ENCODE measurements at regions not wholly inside any gene's neighbourhood (a gene's known extent, or its start where the extent isn't known, plus 50 kb on each side); places are given as distances from the start of the nearest gene placed in this dataset.

GRCh38 chr2:12027136-12027535, 280.7 kb downstream of the LPIN1 start:
- no peak overlapping the region for H3K4me3 ChIP-seq (ENCODE audit: low read depth in 2 of 2, low read length in 2 of 2)
- H3K36me3 ChIP-seq (ENCODE audit: control insufficient read depth, insufficient read depth, low read length): no peaks in the 10 kb centered on the region
- intact Hi-C loops (cut with micrococcal nuclease; ENCODE audit: unreplicated experiment) (no loop called here), in situ Hi-C loops (cut with HindIII; ENCODE audit: low pct_unique_long_range_greater_than_20kb, low sequenced_read_pairs) (no loop called here)
- no TSS peak for BruUV-seq (replicated peaks)
- H3K9me3 ChIP-seq (ENCODE audit: control insufficient read depth, insufficient read depth, low read depth, low read length): no peaks in the 10 kb centered on the region
- no peaks in the 10 kb centered on the region for H3K4me1 ChIP-seq (ENCODE audit: control insufficient read depth, insufficient read depth, low read length)
- POLR2A ChIA-PET: no interaction called here
- DNase-seq (ENCODE audit: low read depth, low spot score) (no peak), ATAC-seq (no peak)
- no peaks in the 10 kb centered on the region for H3K27me3 ChIP-seq (ENCODE audit: control insufficient read depth, insufficient read depth, low read length)
- no peak for TF ChIP-seq REST (IDR thresholded peaks at IDR 0.05; ENCODE audit: insufficient read depth in 1 of 2, low read depth in 2 of 2, low read length in 1 of 2)
- no peak for TF ChIP-seq TCF7L2 (IDR thresholded peaks at IDR 0.05; ENCODE audit: low read depth, low read length)
- no peak for TF ChIP-seq SIN3A (IDR thresholded peaks at IDR 0.05; ENCODE audit: borderline replicate concordance, insufficient read depth, low read depth, low read length)
- TF ChIP-seq, protein P1, sequence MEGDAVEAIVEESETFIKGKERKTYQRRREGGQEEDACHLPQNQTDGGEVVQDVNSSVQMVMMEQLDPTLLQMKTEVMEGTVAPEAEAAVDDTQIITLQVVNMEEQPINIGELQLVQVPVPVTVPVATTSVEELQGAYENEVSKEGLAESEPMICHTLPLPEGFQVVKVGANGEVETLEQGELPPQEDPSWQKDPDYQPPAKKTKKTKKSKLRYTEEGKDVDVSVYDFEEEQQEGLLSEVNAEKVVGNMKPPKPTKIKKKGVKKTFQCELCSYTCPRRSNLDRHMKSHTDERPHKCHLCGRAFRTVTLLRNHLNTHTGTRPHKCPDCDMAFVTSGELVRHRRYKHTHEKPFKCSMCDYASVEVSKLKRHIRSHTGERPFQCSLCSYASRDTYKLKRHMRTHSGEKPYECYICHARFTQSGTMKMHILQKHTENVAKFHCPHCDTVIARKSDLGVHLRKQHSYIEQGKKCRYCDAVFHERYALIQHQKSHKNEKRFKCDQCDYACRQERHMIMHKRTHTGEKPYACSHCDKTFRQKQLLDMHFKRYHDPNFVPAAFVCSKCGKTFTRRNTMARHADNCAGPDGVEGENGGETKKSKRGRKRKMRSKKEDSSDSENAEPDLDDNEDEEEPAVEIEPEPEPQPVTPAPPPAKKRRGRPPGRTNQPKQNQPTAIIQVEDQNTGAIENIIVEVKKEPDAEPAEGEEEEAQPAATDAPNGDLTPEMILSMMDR (IDR thresholded peaks at IDR 0.05): no peak
- TF ChIP-seq POLR2AphosphoS5 (IDR thresholded peaks at IDR 0.05; ENCODE audit: low read depth, low read length): no peak
- H3K27ac ChIP-seq (ENCODE audit: low read length): no peak overlapping the region; the same call in 1 of the 2 replicates
- CTCF ChIA-PET: no interaction called here

GRCh38 chr2:12031866-12032265, 285.4 kb downstream of the LPIN1 start:
- ChIA-PET CTCF (no interaction called here), POLR2A (no interaction called here)
- no peaks in the 10 kb centered on the region for H3K4me1 ChIP-seq (ENCODE audit: control insufficient read depth, insufficient read depth, low read length)
- in situ Hi-C loops (cut with HindIII; ENCODE audit: low pct_unique_long_range_greater_than_20kb, low sequenced_read_pairs) (no loop called here), intact Hi-C loops (cut with micrococcal nuclease; ENCODE audit: unreplicated experiment) (no loop called here)
- H3K27ac ChIP-seq (ENCODE audit: low read length): no peak overlapping the region
- no peaks in the 10 kb centered on the region for H3K36me3 ChIP-seq (ENCODE audit: control insufficient read depth, insufficient read depth, low read length)
- TF ChIP-seq, protein P1 (IDR thresholded peaks at IDR 0.05): no peak
- no peak for TF ChIP-seq TCF7L2 (IDR thresholded peaks at IDR 0.05; ENCODE audit: low read depth, low read length)
- TF ChIP-seq SIN3A (IDR thresholded peaks at IDR 0.05; ENCODE audit: borderline replicate concordance, insufficient read depth, low read depth, low read length): no peak
- BruUV-seq (replicated peaks): no TSS peak
- no peak overlapping the region for H3K4me3 ChIP-seq (ENCODE audit: low read depth in 2 of 2, low read length in 2 of 2)
- ATAC-seq: no peak
- no peak for DNase-seq (ENCODE audit: low read depth, low spot score)
- no peaks in the 10 kb centered on the region for H3K27me3 ChIP-seq (ENCODE audit: control insufficient read depth, insufficient read depth, low read length)
- no peaks in the 10 kb centered on the region for H3K9me3 ChIP-seq (ENCODE audit: control insufficient read depth, insufficient read depth, low read depth, low read length)

Measured in Panc1 (cell line).